Endothelial cell of umbilical vein (primary cell): ENCODE measurements at regions not wholly inside any gene's neighbourhood (a gene's known extent, or its start where the extent isn't known, plus 50 kb on each side); places are given as distances from the start of the nearest gene placed in this dataset.

Experiments used
- EZH2 ChIP-seq: IDR thresholded peaks from 2 replicates; pipeline ENCODE4 v1.6.1; 2012; ENCODE audit warnings: borderline replicate concordance, low read depth, mild to moderate bottlenecking, moderate library complexity, low read length, inconsistent platforms; ENCODE audit not compliant: severe bottlenecking
- FOS ChIP-seq: IDR thresholded peaks from 2 replicates; pipeline ENCODE4 v1.6.1; 2011; ENCODE audit warnings: mild to moderate bottlenecking, low read length, moderate library complexity, borderline replicate concordance; ENCODE audit not compliant: insufficient read depth
- GATA2 ChIP-seq: IDR thresholded peaks from 2 replicates; pipeline ENCODE4 v1.7.0; 2011; ENCODE audit warnings: low read depth, mild to moderate bottlenecking, moderate library complexity, mixed read lengths, low read length; ENCODE audit not compliant: insufficient read length, insufficient read depth
- JUN ChIP-seq: IDR thresholded peaks from 2 replicates; pipeline ENCODE4 v1.6.1; 2011; ENCODE audit warnings: borderline replicate concordance, low read depth; ENCODE audit not compliant: insufficient read length, insufficient read depth
- MAX ChIP-seq: IDR thresholded peaks from 2 replicates; pipeline ENCODE4 v1.6.1; 2011; ENCODE audit not compliant: insufficient read depth, insufficient read length
- MYC ChIP-seq: IDR thresholded peaks from one replicate; pipeline ENCODE4 v1.6.1; 2011; ENCODE audit warnings: mild to moderate bottlenecking, low read depth, low read length
- POLR2A ChIP-seq: IDR thresholded peaks from 2 replicates; pipeline ENCODE4 v1.6.1; 2012; ENCODE audit warnings: low read depth, mild to moderate bottlenecking, control low read depth, low read length
- POLR2AphosphoS5 ChIP-seq: IDR thresholded peaks from 2 replicates; pipeline ENCODE4 v1.6.1; 2012; ENCODE audit warnings: low read depth, mild to moderate bottlenecking, control low read depth, low read length, moderate library complexity; ENCODE audit not compliant: insufficient read depth
- TF ChIP-seq, protein P1 (sequence below), 2 donors: IDR thresholded peaks; 1 replicate in 1 of 2; 2 replicates in 1 of 2; pipeline ENCODE4 v1.5.1; 2011; ENCODE audit warnings: low read length in 2 of 2, mild to moderate bottlenecking in 2 of 2, moderate library complexity in 2 of 2, control low read depth in 1 of 2, inconsistent platforms in 1 of 2, low read depth in 1 of 2; ENCODE audit not compliant: insufficient read depth in 1 of 2; ENCODE audit errors: extremely low read depth in 1 of 2

DNA sequence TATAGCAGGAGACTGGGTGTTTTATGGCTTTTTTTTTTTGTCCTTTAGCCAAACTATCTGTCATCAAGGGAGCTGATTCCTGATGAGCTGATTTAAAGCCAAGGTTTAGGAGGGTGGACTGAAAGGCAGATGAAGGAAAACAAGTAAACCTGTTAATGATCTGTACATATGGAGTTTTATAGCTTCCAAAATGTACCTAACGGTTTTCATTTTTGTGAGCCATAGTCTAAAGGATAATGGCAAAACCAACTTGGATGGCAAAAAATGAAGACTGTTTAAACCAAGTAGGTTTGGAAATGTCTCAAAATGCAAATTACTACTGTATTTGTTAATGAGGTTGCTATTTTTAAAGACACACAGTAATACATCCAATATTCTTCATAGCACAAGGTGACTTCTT is 281.5 kb downstream of the YTHDC2 start:
- TF ChIP-seq, protein P1, sequence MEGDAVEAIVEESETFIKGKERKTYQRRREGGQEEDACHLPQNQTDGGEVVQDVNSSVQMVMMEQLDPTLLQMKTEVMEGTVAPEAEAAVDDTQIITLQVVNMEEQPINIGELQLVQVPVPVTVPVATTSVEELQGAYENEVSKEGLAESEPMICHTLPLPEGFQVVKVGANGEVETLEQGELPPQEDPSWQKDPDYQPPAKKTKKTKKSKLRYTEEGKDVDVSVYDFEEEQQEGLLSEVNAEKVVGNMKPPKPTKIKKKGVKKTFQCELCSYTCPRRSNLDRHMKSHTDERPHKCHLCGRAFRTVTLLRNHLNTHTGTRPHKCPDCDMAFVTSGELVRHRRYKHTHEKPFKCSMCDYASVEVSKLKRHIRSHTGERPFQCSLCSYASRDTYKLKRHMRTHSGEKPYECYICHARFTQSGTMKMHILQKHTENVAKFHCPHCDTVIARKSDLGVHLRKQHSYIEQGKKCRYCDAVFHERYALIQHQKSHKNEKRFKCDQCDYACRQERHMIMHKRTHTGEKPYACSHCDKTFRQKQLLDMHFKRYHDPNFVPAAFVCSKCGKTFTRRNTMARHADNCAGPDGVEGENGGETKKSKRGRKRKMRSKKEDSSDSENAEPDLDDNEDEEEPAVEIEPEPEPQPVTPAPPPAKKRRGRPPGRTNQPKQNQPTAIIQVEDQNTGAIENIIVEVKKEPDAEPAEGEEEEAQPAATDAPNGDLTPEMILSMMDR (IDR thresholded peaks at IDR 0.05; ENCODE audit: extremely low read depth in 1 of 2, insufficient read depth in 1 of 2, low read depth in 1 of 2, low read length in 2 of 2), result no peak
- TF ChIP-seq POLR2AphosphoS5 (no peak), EZH2 (no peak), POLR2A (no peak), MAX (no peak), FOS (no peak), JUN (no peak), MYC (no peak), GATA2 (no peak)
